Right lobe of liver (tissue), 6 donors: ENCODE measurements at regions not wholly inside any gene's neighbourhood (a gene's known extent, or its start where the extent isn't known, plus 50 kb on each side); places are given as distances from the start of the nearest gene placed in this dataset.

Source experiments
- ATAC-seq, 4 donors: fragments of 200-7000 bp; cut with Tn5 transposase; one replicate each; pipeline ENCODE4 v1.9.1; 2020; ENCODE audit warnings: mild to moderate bottlenecking in 4 of 4, moderate library complexity in 4 of 4
- DNase-seq, 3 donors: peaks; one replicate each; pipeline ENCODE4 v3.0.0-alpha.2; 2020
- H3K27ac ChIP-seq, 3 donors: fragments of 200-600 bp; one replicate each; pipeline ENCODE4 v1.8.0; 2022
- H3K27me3 ChIP-seq, 2 donors: fragments of 200-600 bp; one replicate each; pipeline ENCODE4 v1.8.0; 2022
- H3K36me3 ChIP-seq, 4 donors: fragments of 200-600 bp; sonication (generic) in 1 of 4; one replicate each; pipeline versions ENCODE4 v1.5.1 to v1.8.0; 2017 to 2022; ENCODE audit warnings: control low read depth in 1 of 4
- H3K4me1 ChIP-seq, 4 donors: fragments of 200-600 bp; sonication (generic) in 1 of 4; one replicate each; pipeline versions ENCODE4 v1.5.1 to v1.8.0; 2017 to 2022; ENCODE audit warnings: control low read depth in 1 of 4
- H3K4me3 ChIP-seq, 3 donors: fragments of 200-600 bp; one replicate each; pipeline ENCODE4 v1.8.0; 2022
- H3K9me3 ChIP-seq, 4 donors: fragments of 200-600 bp; sonication (generic) in 1 of 4; one replicate each; pipeline versions ENCODE4 v1.5.1 to v1.8.0; 2017 to 2022; ENCODE audit warnings: control low read depth in 1 of 4
- CTCF ChIP-seq, 4 donors: fragments of 200-600 bp in 3 of 4; fragments of 450-650 bp in 1 of 4; IDR thresholded peaks; one replicate each; pipeline versions ENCODE4 v1.5.1 to v1.8.0; 2016 to 2022; ENCODE audit warnings: antibody characterized with exemption in 4 of 4, mild to moderate bottlenecking in 2 of 4
- POLR2A ChIP-seq: fragments of 450-650 bp; IDR thresholded peaks from one replicate; pipeline ENCODE4 v1.6.1; 2017; ENCODE audit warnings: antibody characterized with exemption, mild to moderate bottlenecking
- WGBS: methylation state at CpG from one replicate; pipeline ENCODE4 v1.1.6; 2018; ENCODE audit warnings: low coverage, low lambda C conversion rate; ENCODE audit not compliant: insufficient coverage; ENCODE audit errors: missing lambda C conversion rate; 5-methylcytosine and 5-hydroxymethylcytosine counted together
- intact Hi-C, 2 donors: fragments of 100-400 bp; cut with DNase I; formaldehyde crosslinking; loops; one replicate each; pipeline versions ENCODE4 v1.11.2 to v1.14.1; 2022
- donor health status: DM: no; HTN: yes; CAD: no.
- donor health status: DM: no; HTN: no; CAD: no.
- donor health status: DM: no; HTN: no; CAD: no.
- donor health status: DM: no; HTN: yes; CAD: no.
- donor health status: DM: no; HTN: yes; CAD: no.

- no peak for TF ChIP-seq CTCF (IDR thresholded peaks at IDR 0.05)
- no peak for TF ChIP-seq POLR2A
- WGBS = 73% methylated on average over 2 of the region's 2 CpGs
These were observed 281.0 kb upstream of the KYNU start for GRCh38 chr2:142596334-142597088.

GRCh38 chr2:142594935-142595334, 282.5 kb upstream of the KYNU start:
- intact Hi-C loops = no loop called here
- Histone ChIP-seq H3K9me3 (no peaks in the 10 kb centered on the region), H3K4me1 (no peaks in the 10 kb centered on the region), H3K27me3 (no peaks in the 10 kb centered on the region), H3K27ac (no peak overlapping the region), H3K4me3 (no peak overlapping the region), H3K36me3 (no peaks in the 10 kb centered on the region)
- TF ChIP-seq CTCF (IDR thresholded peaks at IDR 0.05) = no peak
- TF ChIP-seq POLR2A = no peak
- no peak for ATAC-seq
- DNase-seq = no peak
- 56% methylated on average over 2 of the region's 2 CpGs for WGBS

More at GRCh38 chr2:142596334-142597088, 281.0 kb upstream of the KYNU start:
- Histone ChIP-seq H3K4me3 (no peak overlapping the region), H3K36me3 (no peaks in the 10 kb centered on the region), H3K4me1 (no peaks in the 10 kb centered on the region), H3K27ac (no peak overlapping the region), H3K9me3 (no peaks in the 10 kb centered on the region), H3K27me3 (no peaks in the 10 kb centered on the region)
- intact Hi-C loops = no loop called here
- DNase-seq (no peak), ATAC-seq (no peak)

DNA sequence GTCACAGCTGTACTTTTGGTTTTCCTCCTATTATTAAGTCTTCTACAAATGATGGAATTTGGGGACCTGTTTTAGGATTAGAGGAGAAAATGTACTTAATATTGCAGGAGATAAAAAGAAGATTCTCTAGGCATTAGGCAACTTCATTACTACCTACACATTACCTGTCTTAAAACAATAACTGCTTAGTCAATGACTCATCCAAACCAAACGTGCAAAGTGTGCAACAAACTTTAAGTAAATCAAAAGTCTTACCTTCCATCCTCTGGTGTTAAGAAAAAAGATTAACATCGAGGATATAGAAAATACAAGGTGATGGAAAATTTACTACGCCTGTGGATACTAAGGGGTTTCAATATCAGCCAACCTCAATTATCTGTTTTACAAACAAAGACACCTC, 285.3 kb upstream of the KYNU start:
- WGBS = 54% methylated on average over 3 of the region's 3 CpGs

GRCh38 chr2:142591420-142591819, 286.0 kb upstream of the KYNU start:
- TF ChIP-seq POLR2A (no peak), CTCF (IDR thresholded peaks at IDR 0.05) (no peak)
- intact Hi-C loops = no loop called here
- H3K27me3 ChIP-seq = no peaks in the 10 kb centered on the region
- DNase-seq (no peak), ATAC-seq (no peak)
- 91% methylated on average over 2 of the region's 2 CpGs for WGBS
- no peaks in the 10 kb centered on the region for H3K9me3 ChIP-seq
- H3K27ac ChIP-seq = no peak overlapping the region
- no peaks in the 10 kb centered on the region for H3K36me3 ChIP-seq
- no peak overlapping the region for H3K4me3 ChIP-seq
- H3K4me1 ChIP-seq = peaks cover 0 to 9% (median 3%) of the 10 kb centered on the region in 4 donors

More for the DNA sequence above, 285.3 kb upstream of the KYNU start:
- H3K4me1 ChIP-seq = peaks cover 0 to 6% (median 2%) of the 10 kb centered on the region in 4 donors
- no peak overlapping the region for H3K4me3 ChIP-seq
- DNase-seq (no peak), ATAC-seq (no peak)
- H3K27ac ChIP-seq = no peak overlapping the region
- no peaks in the 10 kb centered on the region for H3K9me3 ChIP-seq
- H3K36me3 ChIP-seq = no peaks in the 10 kb centered on the region
- intact Hi-C loops = no loop called here
- no peak for TF ChIP-seq CTCF (IDR thresholded peaks at IDR 0.05)
- TF ChIP-seq POLR2A = no peak
- no peaks in the 10 kb centered on the region for H3K27me3 ChIP-seq
